ENCODE measurements at regions not wholly inside any gene's neighbourhood (a gene's known extent, or its start where the extent isn't known, plus 50 kb on each side); places are given as distances from the start of the nearest gene placed in this dataset.

GRCh38 chrX:147739196-147739595 lies 172.5 kb upstream of the FMR1 start:
- Histone ChIP-seq H3K9me3 (ENCODE audit: control insufficient read depth in 1 of 2, low read length in 2 of 2) (no peaks in the 10 kb centered on the region), H3K27me3 (ENCODE audit: insufficient read depth, low read length) (no peaks in the 10 kb centered on the region), H3K4me3 (ENCODE audit: low read length in 2 of 2) (no peak overlapping the region), H3K27ac (ENCODE audit: low read depth, low read length) (no peak overlapping the region), H3K4me1 (ENCODE audit: insufficient read depth, low read length) (no peaks in the 10 kb centered on the region), H3K36me3 (ENCODE audit: insufficient read depth, low read length) (no peaks in the 10 kb centered on the region)
- no peak for DNase-seq
- ChIA-PET CTCF (ENCODE audit: partially characterized antibody) (no interaction called here), POLR2A (ENCODE audit: partially characterized antibody) (no interaction called here)
- intact Hi-C loops (cut with micrococcal nuclease) = no loop called here
- no peak overlapping the region for H3K4me3 Mint-ChIP-seq
- H3K4me1 Mint-ChIP-seq = peaks cover 0 to 13% (median 7%) of the 10 kb centered on the region in 4 donors
- no peaks in the 10 kb centered on the region for H3K27me3 Mint-ChIP-seq
- peaks cover 0 to 2% (median 0%) of the 10 kb centered on the region in 8 donors for H3K9me3 Mint-ChIP-seq
- H3K36me3 Mint-ChIP-seq = no peaks in the 10 kb centered on the region
- H3K27ac Mint-ChIP-seq = no peak overlapping the region

GRCh38 chrX:147741776-147742175 lies 169.9 kb upstream of the FMR1 start:
- ChIA-PET POLR2A (ENCODE audit: partially characterized antibody) (no interaction called here), CTCF (ENCODE audit: partially characterized antibody) (interaction anchor here (0.6 kb wide), 1 partner anchor 16 kb away, joined by 3 read pairs; no protein-coding TSS in a partner anchor)
- no peaks in the 10 kb centered on the region for H3K27me3 Mint-ChIP-seq
- no peaks in the 10 kb centered on the region for H3K36me3 Mint-ChIP-seq
- intact Hi-C loops (cut with micrococcal nuclease) = no loop called here
- H3K9me3 Mint-ChIP-seq = peaks cover 0 to 3% (median 0%) of the 10 kb centered on the region in 8 donors
- H3K4me1 Mint-ChIP-seq = peaks cover 0 to 13% (median 8%) of the 10 kb centered on the region in 4 donors
- H3K4me3 Mint-ChIP-seq = no peak overlapping the region
- H3K27ac Mint-ChIP-seq = no peak overlapping the region
- no peak overlapping the region for H3K4me3 ChIP-seq (ENCODE audit: low read length in 2 of 2)
- no peaks in the 10 kb centered on the region for H3K4me1 ChIP-seq (ENCODE audit: insufficient read depth, low read length)
- H3K9me3 ChIP-seq (ENCODE audit: control insufficient read depth in 1 of 2, low read length in 2 of 2) = no peaks in the 10 kb centered on the region
- no peak overlapping the region for H3K27ac ChIP-seq (ENCODE audit: low read depth, low read length)
- no peaks in the 10 kb centered on the region for H3K36me3 ChIP-seq (ENCODE audit: insufficient read depth, low read length)
- no peak for DNase-seq
- H3K27me3 ChIP-seq (ENCODE audit: insufficient read depth, low read length) = no peaks in the 10 kb centered on the region

- Mint-ChIP-seq H3K27me3 (peaks cover 2 to 3% of the 10 kb centered on the region in 2 donors), H3K4me3 (no peak overlapping the region), H3K9me3 (peaks cover 0 to 2% (median 0%) of the 10 kb centered on the region in 8 donors), H3K36me3 (no peaks in the 10 kb centered on the region), H3K4me1 (peaks cover 0 to 1% (median 0%) of the 10 kb centered on the region in 4 donors), H3K27ac (no peak overlapping the region)
- H3K4me3 ChIP-seq (ENCODE audit: low read length in 2 of 2) = no peak overlapping the region
- CTCF ChIA-PET (ENCODE audit: partially characterized antibody) = no interaction called here
- no peak for DNase-seq
- H3K9me3 ChIP-seq (ENCODE audit: control insufficient read depth in 1 of 2, low read length in 2 of 2) = no peaks in the 10 kb centered on the region
- intact Hi-C loops (cut with micrococcal nuclease) = no loop called here
- H3K27ac ChIP-seq (ENCODE audit: low read depth, low read length) = no peak overlapping the region
- H3K27me3 ChIP-seq (ENCODE audit: insufficient read depth, low read length) = no peaks in the 10 kb centered on the region
- no peaks in the 10 kb centered on the region for H3K36me3 ChIP-seq (ENCODE audit: insufficient read depth, low read length)
- H3K4me1 ChIP-seq (ENCODE audit: insufficient read depth, low read length) = no peaks in the 10 kb centered on the region
- POLR2A ChIA-PET (ENCODE audit: partially characterized antibody) = no interaction called here
Measured at GRCh38 chrX:147749308-147749707, 162.4 kb upstream of the FMR1 start.

GRCh38 chrX:147757750-147758149 lies 154.0 kb upstream of the FMR1 start:
- intact Hi-C loops (cut with micrococcal nuclease) = no loop called here
- no peaks in the 10 kb centered on the region for H3K9me3 Mint-ChIP-seq
- H3K27ac Mint-ChIP-seq = no peak overlapping the region

GRCh38 chrX:147763131-147763530 lies 148.6 kb upstream of the FMR1 start:
- no peak for DNase-seq
- intact Hi-C loops (cut with micrococcal nuclease) = no loop called here
- Histone ChIP-seq H3K4me3 (ENCODE audit: low read length in 2 of 2) (no peak overlapping the region), H3K4me1 (ENCODE audit: insufficient read depth, low read length) (no peaks in the 10 kb centered on the region), H3K36me3 (ENCODE audit: insufficient read depth, low read length) (no peaks in the 10 kb centered on the region), H3K27me3 (ENCODE audit: insufficient read depth, low read length) (no peaks in the 10 kb centered on the region), H3K9me3 (ENCODE audit: control insufficient read depth in 1 of 2, low read length in 2 of 2) (no peaks in the 10 kb centered on the region), H3K27ac (ENCODE audit: low read depth, low read length) (no peak overlapping the region)
- POLR2A ChIA-PET (ENCODE audit: partially characterized antibody) = no interaction called here
- CTCF ChIA-PET (ENCODE audit: partially characterized antibody) = no interaction called here
- no peaks in the 10 kb centered on the region for H3K36me3 Mint-ChIP-seq
- no peaks in the 10 kb centered on the region for H3K9me3 Mint-ChIP-seq
- peaks cover 0 to 3% of the 10 kb centered on the region in 2 donors for H3K27me3 Mint-ChIP-seq
- peak overlapping the region in 1 of 7 donors; percentile 21 for H3K27ac Mint-ChIP-seq
- peak overlapping the region in 2 of 8 donors; percentile 25 to 53 for H3K4me3 Mint-ChIP-seq
- peaks cover 0 to 19% (median 12%) of the 10 kb centered on the region in 4 donors for H3K4me1 Mint-ChIP-seq

More at GRCh38 chrX:147757750-147758149, 154.0 kb upstream of the FMR1 start:
- H3K4me3 Mint-ChIP-seq = no peak overlapping the region
- no peaks in the 10 kb centered on the region for H3K9me3 ChIP-seq (ENCODE audit: control insufficient read depth in 1 of 2, low read length in 2 of 2)
- no peak for DNase-seq
- no peaks in the 10 kb centered on the region for H3K4me1 ChIP-seq (ENCODE audit: insufficient read depth, low read length)
- H3K27ac ChIP-seq (ENCODE audit: low read depth, low read length) = no peak overlapping the region
- no peaks in the 10 kb centered on the region for H3K27me3 ChIP-seq (ENCODE audit: insufficient read depth, low read length)
- ChIA-PET CTCF (ENCODE audit: partially characterized antibody) (no interaction called here), POLR2A (ENCODE audit: partially characterized antibody) (no interaction called here)
- H3K36me3 Mint-ChIP-seq = no peaks in the 10 kb centered on the region
- no peaks in the 10 kb centered on the region for H3K36me3 ChIP-seq (ENCODE audit: insufficient read depth, low read length)
- peaks cover 3 to 5% of the 10 kb centered on the region in 2 donors for H3K27me3 Mint-ChIP-seq
- H3K4me3 ChIP-seq (ENCODE audit: low read length in 2 of 2) = no peak overlapping the region
- H3K4me1 Mint-ChIP-seq = peaks cover 0 to 13% (median 3%) of the 10 kb centered on the region in 4 donors

GRCh38 chrX:147764868-147765267 lies 146.9 kb upstream of the FMR1 start:
- intact Hi-C loops (cut with micrococcal nuclease) = no loop called here
- no peaks in the 10 kb centered on the region for H3K9me3 Mint-ChIP-seq
- no peak overlapping the region for H3K4me3 ChIP-seq (ENCODE audit: low read length in 2 of 2)
- no peaks in the 10 kb centered on the region for H3K36me3 Mint-ChIP-seq
- H3K36me3 ChIP-seq (ENCODE audit: insufficient read depth, low read length) = no peaks in the 10 kb centered on the region
- ChIA-PET CTCF (ENCODE audit: partially characterized antibody) (no interaction called here), POLR2A (ENCODE audit: partially characterized antibody) (no interaction called here)
- no peak overlapping the region for H3K27ac ChIP-seq (ENCODE audit: low read depth, low read length)
- DNase-seq = no peak
- H3K27me3 ChIP-seq (ENCODE audit: insufficient read depth, low read length) = no peaks in the 10 kb centered on the region
- no peaks in the 10 kb centered on the region for H3K9me3 ChIP-seq (ENCODE audit: control insufficient read depth in 1 of 2, low read length in 2 of 2)
- H3K27me3 Mint-ChIP-seq = peaks cover 0 to 3% of the 10 kb centered on the region in 2 donors
- H3K4me1 Mint-ChIP-seq = peaks cover 0 to 17% (median 12%) of the 10 kb centered on the region in 4 donors
- H3K4me3 Mint-ChIP-seq = no peak overlapping the region
- H3K4me1 ChIP-seq (ENCODE audit: insufficient read depth, low read length) = no peaks in the 10 kb centered on the region
- H3K27ac Mint-ChIP-seq = no peak overlapping the region

GRCh38 chrX:147770858-147771257 lies 140.9 kb upstream of the FMR1 start:
- Mint-ChIP-seq H3K27ac (no peak overlapping the region), H3K9me3 (peaks cover 0 to 1% (median 0%) of the 10 kb centered on the region in 8 donors), H3K36me3 (no peaks in the 10 kb centered on the region), H3K4me1 (peaks cover 0 to 2% (median 0%) of the 10 kb centered on the region in 4 donors), H3K4me3 (no peak overlapping the region), H3K27me3 (no peaks in the 10 kb centered on the region)
- Histone ChIP-seq H3K4me3 (ENCODE audit: low read length in 2 of 2) (no peak overlapping the region), H3K9me3 (ENCODE audit: control insufficient read depth in 1 of 2, low read length in 2 of 2) (no peaks in the 10 kb centered on the region), H3K27me3 (ENCODE audit: insufficient read depth, low read length) (no peaks in the 10 kb centered on the region), H3K27ac (ENCODE audit: low read depth, low read length) (no peak overlapping the region), H3K36me3 (ENCODE audit: insufficient read depth, low read length) (no peaks in the 10 kb centered on the region), H3K4me1 (ENCODE audit: insufficient read depth, low read length) (no peaks in the 10 kb centered on the region)
- ChIA-PET POLR2A (ENCODE audit: partially characterized antibody) (no interaction called here), CTCF (ENCODE audit: partially characterized antibody) (no interaction called here)
- intact Hi-C loops (cut with micrococcal nuclease) = no loop called here
- DNase-seq = no peak

GRCh38 chrX:147776988-147777387 lies 134.7 kb upstream of the FMR1 start:
- intact Hi-C loops (cut with micrococcal nuclease) = no loop called here
- ChIA-PET CTCF (ENCODE audit: partially characterized antibody) (no interaction called here), POLR2A (ENCODE audit: partially characterized antibody) (no interaction called here)
- no peak overlapping the region for H3K4me3 Mint-ChIP-seq
- Histone ChIP-seq H3K9me3 (ENCODE audit: control insufficient read depth in 1 of 2, low read length in 2 of 2) (no peaks in the 10 kb centered on the region), H3K27ac (ENCODE audit: low read depth, low read length) (no peak overlapping the region), H3K36me3 (ENCODE audit: insufficient read depth, low read length) (no peaks in the 10 kb centered on the region), H3K4me3 (ENCODE audit: low read length in 2 of 2) (no peak overlapping the region), H3K4me1 (ENCODE audit: insufficient read depth, low read length) (no peaks in the 10 kb centered on the region), H3K27me3 (ENCODE audit: insufficient read depth, low read length) (no peaks in the 10 kb centered on the region)
- no peak for DNase-seq
- no peaks in the 10 kb centered on the region for H3K36me3 Mint-ChIP-seq
- no peaks in the 10 kb centered on the region for H3K27me3 Mint-ChIP-seq
- H3K9me3 Mint-ChIP-seq = peaks cover 0 to 1% (median 0%) of the 10 kb centered on the region in 8 donors
- H3K27ac Mint-ChIP-seq = peak overlapping the region in 1 of 7 donors; percentile 32
- no peaks in the 10 kb centered on the region for H3K4me1 Mint-ChIP-seq
